SK-N-SH treated with all-trans-retinoic acid at 6 μM for 48 hours (cell line): ENCODE measurements at regions not wholly inside any gene's neighbourhood (a gene's known extent, or its start where the extent isn't known, plus 50 kb on each side); places are given as distances from the start of the nearest gene placed in this dataset.
A peak's percentile ranks its signal among the peaks of the same experiment; 100 is the strongest.
"Not testable (repeated sequence)": the region's sequence is repeated elsewhere in the genome, so short reads cannot be mapped to it uniquely, and the experiment has no call there.

ENCODE experiments used
- ATAC-seq: fragments of 200-7000 bp; cut with Tn5 transposase; 3 replicates; pipeline ENCODE4 v1.9.1; 2020; ENCODE audit warnings: mild to moderate bottlenecking, moderate library complexity
- ARNTL ChIP-seq: fragments of 450-650 bp; formaldehyde crosslinking; IDR thresholded peaks from 2 replicates; pipeline ENCODE4 v1.5.0; 2020; ENCODE audit warnings: low read depth, mild to moderate bottlenecking, moderate library complexity, borderline replicate concordance
- BACH2 ChIP-seq: fragments of 250-450 bp; sonication (Bioruptor Pico); IDR thresholded peaks from 2 replicates; pipeline ENCODE4 v1.9.0; 2021; ENCODE audit warnings: mild to moderate bottlenecking, borderline replicate concordance
- CSDC2 ChIP-seq: fragments of 250-450 bp; sonication (Bioruptor Pico); IDR thresholded peaks from 2 replicates; pipeline ENCODE4 v1.5.0; 2020; ENCODE audit warnings: mild to moderate bottlenecking, moderate library complexity
- CSRNP3 ChIP-seq: fragments of 250-450 bp; sonication (Bioruptor Pico); IDR thresholded peaks from 2 replicates; pipeline ENCODE4 v1.5.1; 2021; ENCODE audit warnings: mild to moderate bottlenecking, moderate library complexity
- ESRRG ChIP-seq: fragments of 250-450 bp; sonication (Bioruptor Pico); IDR thresholded peaks from 2 replicates; pipeline ENCODE4 v1.6.1; 2021; ENCODE audit warnings: mild to moderate bottlenecking
- ISL1 ChIP-seq: fragments of 250-450 bp; sonication (Bioruptor Pico); IDR thresholded peaks from 2 replicates; pipeline ENCODE4 v2.1.2; 2022; ENCODE audit warnings: mild to moderate bottlenecking, moderate library complexity
- OSR1 ChIP-seq: fragments of 250-450 bp; sonication (Bioruptor Pico); IDR thresholded peaks from 2 replicates; pipeline ENCODE4 v1.8.0; 2022; ENCODE audit warnings: moderate library complexity, mild to moderate bottlenecking, inconsistent platforms
- PATZ1 ChIP-seq: fragments of 250-450 bp; sonication (Bioruptor Pico); IDR thresholded peaks from 2 replicates; pipeline ENCODE4 v1.8.0; 2020; ENCODE audit warnings: mild to moderate bottlenecking, moderate library complexity, borderline replicate concordance
- PPARA ChIP-seq: fragments of 250-450 bp; sonication (Bioruptor Pico); IDR thresholded peaks from 2 replicates; pipeline ENCODE4 v1.5.0; 2020; ENCODE audit warnings: mild to moderate bottlenecking, borderline replicate concordance
- RARB ChIP-seq: fragments of 250-450 bp; sonication (Bioruptor Pico); IDR thresholded peaks from 2 replicates; pipeline ENCODE4 v1.8.0; 2021; ENCODE audit warnings: mild to moderate bottlenecking, moderate library complexity
- SNAI2 ChIP-seq: fragments of 250-450 bp; sonication (Bioruptor Pico); IDR thresholded peaks from 2 replicates; pipeline ENCODE4 v1.5.0; 2020; ENCODE audit warnings: mild to moderate bottlenecking, moderate library complexity
- TCF4 ChIP-seq: fragments of 250-450 bp; sonication (Bioruptor Pico); IDR thresholded peaks from 2 replicates; pipeline ENCODE4 v1.8.0; 2021; ENCODE audit warnings: mild to moderate bottlenecking, moderate library complexity, borderline replicate concordance
- TOX ChIP-seq: fragments of 250-450 bp; sonication (Bioruptor Pico); IDR thresholded peaks from 2 replicates; pipeline ENCODE4 v1.8.0; 2021; ENCODE audit warnings: mild to moderate bottlenecking, moderate library complexity, borderline replicate concordance
- TSHZ2 ChIP-seq: fragments of 250-450 bp; sonication (Bioruptor Pico); IDR thresholded peaks from 2 replicates; pipeline ENCODE4 v1.5.0; 2020; ENCODE audit warnings: mild to moderate bottlenecking, moderate library complexity
- ZFP3 ChIP-seq: fragments of 250-450 bp; sonication (Bioruptor Pico); IDR thresholded peaks from 2 replicates; pipeline ENCODE4 v1.5.0; 2020; ENCODE audit warnings: mild to moderate bottlenecking, moderate library complexity
- ZFP30 ChIP-seq: fragments of 450-650 bp; formaldehyde crosslinking; IDR thresholded peaks from 2 replicates; pipeline ENCODE4 v1.5.0; 2022; ENCODE audit warnings: mild to moderate bottlenecking, moderate library complexity
- ZNF565 ChIP-seq: fragments of 450-650 bp; formaldehyde crosslinking; conservative IDR thresholded peaks from 2 replicates; pipeline ENCODE4 v1.5.0; 2020; ENCODE audit warnings: low read depth, mild to moderate bottlenecking, moderate library complexity
- ZNF70 ChIP-seq: fragments of 450-650 bp; formaldehyde crosslinking; IDR thresholded peaks from 2 replicates; pipeline ENCODE4 v1.5.0; 2020; ENCODE audit warnings: mild to moderate bottlenecking, moderate library complexity
- ZNF8 ChIP-seq: fragments of 450-650 bp; formaldehyde crosslinking; IDR thresholded peaks from 2 replicates; pipeline ENCODE4 v1.5.0; 2020; ENCODE audit warnings: mild to moderate bottlenecking, moderate library complexity

GRCh38 chr7:149991652-149992302 lies 118.0 kb downstream of the ATP6V0E2 start:
- ATAC-seq = not testable (repeated sequence)

- not testable (repeated sequence) for ATAC-seq
These were observed 118.6 kb downstream of the ATP6V0E2 start for GRCh38 chr7:149992366-149992765.

GRCh38 chr7:149995369-149996026 lies 121.7 kb downstream of the ATP6V0E2 start:
- not testable (repeated sequence) for ATAC-seq

DNA sequence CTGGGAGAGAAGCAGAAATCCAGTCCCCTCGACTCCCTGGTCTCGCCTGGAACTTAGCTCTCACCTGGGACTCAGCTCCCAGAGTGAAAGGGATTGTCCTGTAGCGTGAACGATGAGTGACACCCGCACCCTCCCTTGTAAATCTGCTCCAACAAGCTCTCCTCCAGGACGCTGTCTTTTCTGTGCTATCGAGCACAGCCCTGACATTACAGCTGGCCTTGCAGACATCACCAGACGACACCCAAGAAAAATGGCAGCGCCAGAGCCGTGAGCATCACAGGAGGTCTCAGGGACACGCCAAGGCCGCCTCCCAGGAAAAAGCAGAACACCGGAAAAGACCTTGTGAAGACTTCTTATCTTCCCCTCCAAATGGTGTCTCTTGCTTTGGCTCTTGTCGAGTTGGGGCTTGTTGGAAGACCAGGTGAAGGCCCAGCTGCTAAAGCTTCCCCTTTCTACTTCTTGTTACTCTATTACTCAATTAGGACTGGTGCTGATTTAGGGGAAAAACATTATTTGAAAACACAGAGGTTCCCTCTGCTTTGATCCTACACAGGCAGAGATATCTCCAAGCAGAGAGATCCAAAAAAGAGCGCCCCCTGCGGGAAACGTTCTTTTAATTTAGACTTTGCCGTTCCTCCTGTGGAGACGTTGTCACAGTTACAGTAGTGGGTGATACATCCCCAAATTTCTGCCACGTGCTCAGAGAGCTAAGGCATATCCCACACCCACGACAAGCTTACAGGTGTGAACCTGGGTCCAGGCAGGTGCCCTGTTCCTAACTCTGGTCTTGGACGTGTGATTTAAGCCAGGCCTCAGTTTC lies 127.2 kb downstream of the ATP6V0E2 start:
- ATAC-seq = peak; percentile 61; the same call in 2 of the 3 replicates

DNA sequence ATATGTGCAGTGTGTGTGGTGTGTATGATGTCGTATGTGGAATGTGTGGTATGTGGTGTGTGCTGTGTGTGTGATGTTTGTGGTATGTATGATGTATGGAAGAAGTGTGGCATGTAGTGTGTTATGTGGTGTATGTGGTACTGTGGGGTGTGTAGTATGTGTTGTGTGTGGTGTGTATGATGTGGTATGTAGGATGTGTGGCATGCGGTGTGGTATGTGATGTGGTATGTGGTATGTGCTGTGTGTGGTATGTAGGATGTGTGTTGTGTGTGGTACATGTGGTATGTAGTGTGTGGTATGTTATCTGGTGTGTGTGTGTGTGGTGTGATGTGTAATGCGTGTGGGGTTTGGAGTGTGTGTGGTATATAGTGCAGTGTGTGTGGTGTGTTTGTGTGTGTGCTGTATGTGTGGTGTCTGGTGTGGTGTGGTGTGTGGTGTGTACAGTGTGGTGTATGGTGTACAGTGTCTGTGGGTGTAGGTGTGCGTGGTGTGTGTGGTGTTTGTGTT lies 129.6 kb downstream of the ATP6V0E2 start:
- no peak for ATAC-seq
- TF ChIP-seq ZNF70 (CRISPR knock-in tag) (no peak), ZNF8 (CRISPR knock-in tag) (no peak), ZFP3 (CRISPR knock-in tag) (no peak), ZFP30 (no peak), ISL1 (no peak), OSR1 (CRISPR knock-in tag) (no peak), TSHZ2 (no peak), PATZ1 (CRISPR knock-in tag) (no peak), PPARA (CRISPR knock-in tag) (no peak), TCF4 (CRISPR knock-in tag) (no peak), CSRNP3 (no peak), CSDC2 (CRISPR knock-in tag) (no peak), TOX (CRISPR knock-in tag) (no peak), RARB (CRISPR knock-in tag) (no peak), SNAI2 (CRISPR knock-in tag) (no peak), BACH2 (CRISPR knock-in tag) (no peak), ZNF565 (CRISPR knock-in tag) (no peak), ESRRG (no peak), ARNTL (no peak)

DNA sequence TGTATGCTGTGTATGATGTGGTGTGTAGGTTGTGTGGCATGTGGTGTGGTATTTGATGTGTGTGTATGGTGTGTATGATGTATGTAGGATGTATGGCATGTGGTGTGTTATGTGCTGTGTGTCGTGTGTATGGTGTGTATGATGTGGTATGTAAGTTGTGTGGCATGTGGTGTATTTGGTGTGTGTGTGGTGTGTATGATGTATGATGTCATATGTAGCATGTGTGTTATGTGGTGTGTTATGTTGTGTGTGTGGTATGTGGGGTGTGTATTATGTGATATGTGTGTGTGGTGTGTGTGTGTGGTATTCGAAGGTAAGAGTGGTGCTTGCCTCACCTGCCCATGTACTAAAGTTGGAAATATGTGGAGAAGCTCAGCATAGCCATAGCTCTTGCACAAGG lies 130.2 kb downstream of the ATP6V0E2 start:
- ATAC-seq = not testable (repeated sequence)

- not testable (repeated sequence) for ATAC-seq
These were observed 131.1 kb downstream of the ATP6V0E2 start for GRCh38 chr7:150004843-150005242.

DNA sequence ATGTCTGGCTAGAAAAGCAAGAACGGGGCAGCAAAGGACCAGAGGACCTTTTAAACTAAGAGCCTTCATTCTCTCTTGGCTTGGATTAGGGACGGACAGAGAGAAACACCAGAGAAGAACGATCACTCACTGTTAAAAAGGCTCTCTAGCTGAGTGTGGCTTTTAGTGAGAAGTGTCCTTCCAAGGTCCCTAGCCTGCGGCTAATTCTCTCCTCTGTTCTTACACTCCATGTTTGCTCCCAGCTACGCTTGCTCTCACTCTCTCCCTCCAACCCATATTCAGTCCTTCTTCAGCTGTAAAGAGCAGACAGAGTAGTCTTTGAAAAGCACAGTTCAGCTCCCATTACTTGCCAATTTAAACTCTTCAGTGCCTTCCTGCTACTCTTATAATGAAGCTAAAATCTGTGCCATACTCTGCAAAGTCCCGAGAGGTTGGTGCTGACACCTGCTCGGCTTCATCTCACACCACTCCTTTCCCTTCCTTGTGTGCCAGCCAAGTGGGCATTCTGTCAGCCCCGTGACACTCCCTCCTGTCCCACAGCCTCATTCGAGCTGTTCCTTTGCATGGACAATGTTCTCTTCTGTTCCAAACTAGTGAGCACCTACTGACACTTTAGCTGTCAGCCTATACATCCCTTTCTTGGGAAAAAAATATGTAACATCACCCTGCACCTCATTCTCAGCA lies 136.0 kb downstream of the ATP6V0E2 start:
- not testable (repeated sequence) for ATAC-seq

DNA sequence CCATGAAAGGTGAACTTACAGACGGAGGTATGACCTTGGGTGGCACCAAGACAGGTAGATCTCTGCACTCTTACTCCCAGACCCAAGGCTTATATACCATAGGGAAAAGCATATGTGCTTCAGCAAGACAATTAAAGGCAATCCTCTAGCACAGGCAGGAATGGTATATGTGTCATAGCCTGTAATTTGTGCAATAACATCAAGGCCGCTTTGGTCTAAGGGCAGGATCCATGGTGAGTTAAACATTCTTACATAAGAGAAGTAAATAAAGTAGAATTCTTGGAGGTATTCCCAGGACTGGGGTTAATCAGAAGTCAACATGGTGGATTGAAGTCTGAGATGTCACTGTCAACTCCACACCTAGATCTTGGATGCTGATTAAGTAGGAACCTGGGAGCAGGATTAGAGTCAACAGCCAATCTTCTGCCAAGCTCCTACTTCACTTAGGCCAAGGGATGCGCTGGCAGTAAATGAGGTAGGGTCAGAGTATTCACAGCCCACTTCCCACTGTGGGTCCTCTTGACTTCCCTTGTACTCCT lies 143.0 kb downstream of the ATP6V0E2 start:
- not testable (repeated sequence) for ATAC-seq

DNA sequence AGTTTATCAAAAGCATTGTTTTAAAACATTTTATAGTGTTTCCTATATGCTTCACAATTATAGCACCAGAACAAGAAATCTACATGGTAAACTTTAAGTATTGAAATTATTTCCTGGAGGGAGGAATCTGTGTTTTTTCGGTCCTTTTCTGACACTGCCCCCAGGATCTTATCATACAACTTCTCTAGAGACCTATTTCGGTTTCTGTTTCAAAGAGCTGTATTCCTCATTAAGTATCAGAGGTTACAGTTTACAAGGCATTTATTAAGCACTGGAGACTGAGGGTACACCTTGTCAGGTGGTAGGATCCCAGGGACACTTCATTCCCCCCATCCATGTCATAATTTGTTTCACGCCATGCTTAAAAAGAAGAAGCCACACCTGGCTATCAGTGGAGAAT lies 146.4 kb downstream of the ATP6V0E2 start:
- not testable (repeated sequence) for ATAC-seq
